ENCODE measurements at regions not wholly inside any gene's neighbourhood (a gene's known extent, or its start where the extent isn't known, plus 50 kb on each side); places are given as distances from the start of the nearest gene placed in this dataset.

DNA sequence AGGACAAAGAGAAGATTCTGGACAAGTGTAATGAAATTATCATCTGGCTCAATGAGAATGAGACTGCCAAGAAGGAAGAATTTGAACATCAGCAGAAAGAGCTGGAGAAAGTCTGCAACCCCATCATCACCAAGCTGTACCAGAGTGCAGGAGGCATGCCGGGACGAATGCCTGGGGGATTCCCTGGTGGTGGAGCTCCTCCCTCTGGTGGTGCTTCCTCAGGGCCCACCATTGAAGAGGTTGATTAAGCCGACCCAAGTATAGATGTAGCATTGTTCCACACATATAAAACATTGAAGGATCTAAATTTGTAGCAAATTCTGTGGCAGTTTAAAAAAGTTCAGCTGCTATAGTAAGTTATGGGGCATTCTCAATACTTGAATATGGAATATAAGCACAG is 174.3 kb upstream of the CCND2 start:
- ATAC-seq (no peak), DNase-seq (no peak)
- intact Hi-C loops (cut with DNase I): no loop called here

DNA sequence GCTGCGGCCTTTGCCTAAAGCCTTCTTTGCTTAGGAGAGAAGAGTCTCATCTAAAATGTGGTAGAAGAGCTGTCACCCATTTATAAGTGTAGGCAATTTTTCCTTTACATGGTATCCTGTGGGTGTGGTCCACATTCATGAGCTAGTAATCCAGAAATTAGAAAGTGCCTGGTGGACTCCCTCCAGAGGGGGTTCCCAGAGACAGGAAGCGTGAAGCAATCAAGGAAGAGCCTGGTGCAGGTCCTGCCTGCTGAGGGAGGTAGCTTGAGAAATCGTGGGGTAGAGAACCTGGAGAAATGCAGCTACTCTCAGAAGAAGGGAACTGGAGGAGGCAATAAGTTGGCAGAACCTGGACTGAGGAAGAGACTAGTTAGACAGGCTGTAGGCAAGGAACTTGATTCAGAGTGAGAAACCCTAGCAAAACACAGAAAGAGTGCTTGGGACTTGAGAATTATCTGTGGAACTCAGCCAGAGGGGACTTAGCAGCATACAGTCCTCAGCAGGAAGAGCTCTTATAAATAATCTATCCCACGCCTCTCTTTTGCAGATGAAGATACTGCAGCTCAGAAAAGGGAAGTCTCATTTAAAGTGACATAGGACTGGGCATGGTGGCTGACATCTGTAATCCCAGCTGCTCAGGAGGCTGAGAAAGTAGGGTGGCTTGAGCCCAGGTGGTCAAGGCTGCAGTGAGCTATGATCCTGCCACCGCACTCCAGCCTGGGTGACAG is 182.4 kb upstream of the CCND2 start:
- H3K36me3 ChIP-seq (replicated peaks in 1 of 2; ENCODE audit: insufficient read depth in 1 of 2, low read depth in 2 of 2): no peaks in the 10 kb centered on the region
- WGBS, 2 donors: 70 to 76% methylated on average over 5 of the region's 5 CpGs
- no peak overlapping the region for H3K27ac ChIP-seq
- intact Hi-C loops (cut with DNase I): no loop called here
- no peak overlapping the region for H3K4me3 ChIP-seq
- TF ChIP-seq, protein P1, sequence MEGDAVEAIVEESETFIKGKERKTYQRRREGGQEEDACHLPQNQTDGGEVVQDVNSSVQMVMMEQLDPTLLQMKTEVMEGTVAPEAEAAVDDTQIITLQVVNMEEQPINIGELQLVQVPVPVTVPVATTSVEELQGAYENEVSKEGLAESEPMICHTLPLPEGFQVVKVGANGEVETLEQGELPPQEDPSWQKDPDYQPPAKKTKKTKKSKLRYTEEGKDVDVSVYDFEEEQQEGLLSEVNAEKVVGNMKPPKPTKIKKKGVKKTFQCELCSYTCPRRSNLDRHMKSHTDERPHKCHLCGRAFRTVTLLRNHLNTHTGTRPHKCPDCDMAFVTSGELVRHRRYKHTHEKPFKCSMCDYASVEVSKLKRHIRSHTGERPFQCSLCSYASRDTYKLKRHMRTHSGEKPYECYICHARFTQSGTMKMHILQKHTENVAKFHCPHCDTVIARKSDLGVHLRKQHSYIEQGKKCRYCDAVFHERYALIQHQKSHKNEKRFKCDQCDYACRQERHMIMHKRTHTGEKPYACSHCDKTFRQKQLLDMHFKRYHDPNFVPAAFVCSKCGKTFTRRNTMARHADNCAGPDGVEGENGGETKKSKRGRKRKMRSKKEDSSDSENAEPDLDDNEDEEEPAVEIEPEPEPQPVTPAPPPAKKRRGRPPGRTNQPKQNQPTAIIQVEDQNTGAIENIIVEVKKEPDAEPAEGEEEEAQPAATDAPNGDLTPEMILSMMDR (IDR thresholded peaks at IDR 0.05): peak in 1 of 7 experiments; percentile 5
- no peak for TF ChIP-seq POLR2A (IDR thresholded peaks at IDR 0.05)
- no peaks in the 10 kb centered on the region for H3K9me3 ChIP-seq
- H3K4me1 ChIP-seq: no peaks in the 10 kb centered on the region
- H3K27me3 ChIP-seq: no peaks in the 10 kb centered on the region
- no peak for DNase-seq
- no peak for ATAC-seq

More for the DNA sequence above, 174.3 kb upstream of the CCND2 start:
- no peaks in the 10 kb centered on the region for H3K4me1 ChIP-seq
- no peaks in the 10 kb centered on the region for H3K27me3 ChIP-seq
- no peaks in the 10 kb centered on the region for H3K9me3 ChIP-seq
- 40 to 65% methylated on average over 3 of the region's 3 CpGs for WGBS, 2 donors
- no peak overlapping the region for H3K27ac ChIP-seq
- no peak overlapping the region for H3K4me3 ChIP-seq
- H3K36me3 ChIP-seq (replicated peaks in 1 of 2; ENCODE audit: insufficient read depth in 1 of 2, low read depth in 2 of 2): no peaks in the 10 kb centered on the region
- TF ChIP-seq, protein P1 (IDR thresholded peaks at IDR 0.05): no peak
- TF ChIP-seq POLR2A (IDR thresholded peaks at IDR 0.05): no peak

DNA sequence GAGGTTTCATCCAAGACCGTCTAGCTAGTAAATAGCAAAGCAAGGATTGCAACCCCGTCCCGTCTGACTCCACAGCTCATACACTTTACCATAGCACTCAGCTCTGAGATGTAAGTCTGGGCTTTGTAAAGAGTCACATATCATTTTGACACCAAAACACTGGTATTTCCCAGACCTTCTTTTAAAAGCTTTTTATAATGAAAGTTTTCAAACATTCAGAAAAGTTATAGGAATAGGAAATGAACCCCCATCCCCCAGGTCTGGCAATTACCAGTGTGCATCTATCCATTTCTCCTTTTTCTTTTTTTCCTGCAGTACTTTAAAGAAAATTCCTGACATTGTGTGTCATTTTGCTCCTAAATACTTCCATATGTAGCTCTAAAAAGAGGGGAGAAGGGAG is 183.6 kb upstream of the CCND2 start:
- Histone ChIP-seq H3K4me1 (no peaks in the 10 kb centered on the region), H3K4me3 (no peak overlapping the region), H3K27me3 (no peaks in the 10 kb centered on the region), H3K9me3 (no peaks in the 10 kb centered on the region), H3K36me3 (replicated peaks in 1 of 2; ENCODE audit: insufficient read depth in 1 of 2, low read depth in 2 of 2) (no peaks in the 10 kb centered on the region), H3K27ac (no peak overlapping the region)
- DNase-seq (no peak), ATAC-seq (no peak)
- TF ChIP-seq, protein P1 (IDR thresholded peaks at IDR 0.05): no peak
- TF ChIP-seq POLR2A (IDR thresholded peaks at IDR 0.05): no peak
- intact Hi-C loops (cut with DNase I): no loop called here
- 90 to 96% methylated on average over 3 of the region's 3 CpGs for WGBS, 2 donors

DNA sequence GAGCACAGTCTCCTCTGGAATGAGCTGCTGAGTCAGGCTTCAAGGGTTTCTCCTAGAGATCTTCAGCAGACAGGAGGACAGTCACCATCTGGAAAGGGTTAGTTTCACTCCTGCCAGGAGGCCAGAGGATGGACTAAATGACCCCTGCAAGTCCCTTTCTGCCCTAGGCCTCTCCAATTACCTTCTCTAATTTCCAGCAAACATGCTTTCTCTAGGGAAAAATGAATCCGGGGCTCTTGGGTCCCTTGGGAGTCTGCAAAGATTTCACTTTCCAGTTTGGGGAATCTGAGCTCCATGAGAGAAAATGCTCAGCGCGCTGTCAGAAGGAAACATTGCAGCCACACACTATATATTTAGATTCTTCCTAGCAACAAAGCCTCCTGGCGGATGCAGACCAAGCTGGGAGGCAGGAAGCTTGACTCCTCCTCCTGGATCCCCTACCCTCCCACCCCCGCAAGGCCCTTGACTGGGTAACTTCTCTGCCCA is 184.4 kb upstream of the CCND2 start:
- no peak for DNase-seq
- Histone ChIP-seq H3K36me3 (replicated peaks in 1 of 2; ENCODE audit: insufficient read depth in 1 of 2, low read depth in 2 of 2) (no peaks in the 10 kb centered on the region), H3K9me3 (no peaks in the 10 kb centered on the region), H3K27ac (no peak overlapping the region), H3K27me3 (no peaks in the 10 kb centered on the region), H3K4me1 (no peaks in the 10 kb centered on the region), H3K4me3 (no peak overlapping the region)
- intact Hi-C loops (cut with DNase I): no loop called here
- ATAC-seq: no peak
- WGBS, 2 donors: 80 to 82% methylated on average over 3 to 5 of the region's 5 CpGs
- TF ChIP-seq POLR2A (IDR thresholded peaks at IDR 0.05): no peak
- TF ChIP-seq, protein P1 (IDR thresholded peaks at IDR 0.05): no peak

DNA sequence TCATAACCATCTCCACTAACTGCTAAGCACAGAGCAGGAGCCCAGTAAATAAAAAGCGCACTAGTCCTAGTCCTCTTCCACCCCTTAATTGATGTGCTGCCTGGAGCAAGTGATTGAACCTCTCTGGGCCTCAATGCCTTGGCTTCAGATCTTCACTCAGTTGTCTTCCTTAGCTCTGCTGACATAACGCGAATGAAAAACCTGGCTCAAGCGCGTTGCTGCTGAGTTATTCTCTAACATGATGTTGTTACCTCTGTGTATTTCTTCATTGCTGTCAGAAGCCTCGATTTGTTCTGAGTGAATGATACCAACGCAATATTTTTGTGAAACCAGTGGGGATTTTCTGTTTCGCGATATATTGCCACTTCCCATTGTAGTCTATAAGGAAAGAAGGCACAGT is 185.1 kb upstream of the CCND2 start:
- Histone ChIP-seq H3K4me3 (no peak overlapping the region), H3K36me3 (replicated peaks in 1 of 2; ENCODE audit: insufficient read depth in 1 of 2, low read depth in 2 of 2) (no peaks in the 10 kb centered on the region), H3K27me3 (no peaks in the 10 kb centered on the region), H3K27ac (no peak overlapping the region), H3K9me3 (no peaks in the 10 kb centered on the region), H3K4me1 (no peaks in the 10 kb centered on the region)
- DNase-seq (no peak), ATAC-seq (no peak)
- WGBS, 2 donors: 93 to 96% methylated on average over 9 of the region's 9 CpGs
- TF ChIP-seq, protein P1 (IDR thresholded peaks at IDR 0.05): no peak
- no peak for TF ChIP-seq POLR2A (IDR thresholded peaks at IDR 0.05)
- intact Hi-C loops (cut with DNase I): no loop called here
